Islet precursor cell (in vitro differentiated cells): ENCODE measurements at regions not wholly inside any gene's neighbourhood (a gene's known extent, or its start where the extent isn't known, plus 50 kb on each side); places are given as distances from the start of the nearest gene placed in this dataset.
"Not testable (repeated sequence)": the region's sequence is repeated elsewhere in the genome, so short reads cannot be mapped to it uniquely, and the experiment has no call there.

Experiments used
- DNase-seq: peaks from one replicate; pipeline ENCODE4 v3.0.0-alpha.2; 2018

DNA sequence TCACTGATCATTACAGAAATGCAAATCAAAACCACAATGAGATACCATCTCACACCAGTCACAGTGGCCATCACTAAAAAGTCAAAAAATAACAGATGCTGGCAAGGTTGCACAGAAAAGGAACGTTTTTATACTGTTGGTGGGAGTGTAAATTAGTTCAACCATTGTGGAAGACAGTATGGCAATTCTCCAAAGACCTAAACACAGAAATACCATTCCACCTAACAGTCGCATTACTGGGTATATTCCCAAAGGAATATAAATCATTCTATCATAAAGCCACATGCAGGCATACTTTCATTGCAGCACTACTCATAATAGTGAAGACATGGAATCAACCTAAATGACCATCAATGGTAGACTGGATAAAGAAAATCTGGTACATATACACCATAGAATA, 83.2 kb upstream of the ARID5B start:
- not testable (repeated sequence) for DNase-seq

DNA sequence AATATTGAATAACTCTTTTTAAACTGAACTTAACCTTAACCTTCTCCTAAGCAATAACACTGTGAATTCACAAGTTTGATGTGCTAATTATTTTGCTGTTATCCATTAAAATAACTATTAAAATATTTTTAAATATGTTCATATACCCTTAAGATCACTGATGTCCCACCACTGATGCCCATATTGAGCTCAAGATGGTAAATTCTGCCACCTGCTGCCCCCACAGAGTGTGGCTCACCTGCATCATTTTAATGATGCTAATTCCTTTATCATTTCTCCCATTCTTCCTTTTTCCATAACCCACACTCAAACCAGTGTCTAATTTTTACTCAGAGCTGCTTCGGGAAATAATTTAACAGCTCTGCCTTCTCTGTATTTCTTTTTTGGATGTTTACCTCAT, 82.3 kb upstream of the ARID5B start:
- no peak for DNase-seq

DNA sequence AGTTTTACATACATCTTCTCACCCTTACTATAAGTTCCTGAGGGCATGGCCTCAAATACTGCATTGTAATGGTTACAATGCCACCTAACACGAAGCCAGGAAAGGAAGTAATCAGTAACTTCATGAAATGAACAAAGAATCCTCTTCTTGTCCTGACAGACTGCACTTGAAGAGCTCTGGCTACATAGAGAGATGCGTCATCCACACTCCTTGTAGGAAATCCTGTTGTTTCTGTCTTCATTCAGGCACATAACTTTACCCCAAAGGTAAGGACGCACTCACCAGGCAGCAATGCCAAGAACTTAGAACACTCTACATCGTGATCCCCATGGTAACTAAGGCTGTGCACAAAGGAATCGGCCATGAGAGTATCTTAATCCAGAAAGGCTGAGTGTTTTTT, 80.3 kb upstream of the ARID5B start:
- peak; percentile 87 for DNase-seq

DNA sequence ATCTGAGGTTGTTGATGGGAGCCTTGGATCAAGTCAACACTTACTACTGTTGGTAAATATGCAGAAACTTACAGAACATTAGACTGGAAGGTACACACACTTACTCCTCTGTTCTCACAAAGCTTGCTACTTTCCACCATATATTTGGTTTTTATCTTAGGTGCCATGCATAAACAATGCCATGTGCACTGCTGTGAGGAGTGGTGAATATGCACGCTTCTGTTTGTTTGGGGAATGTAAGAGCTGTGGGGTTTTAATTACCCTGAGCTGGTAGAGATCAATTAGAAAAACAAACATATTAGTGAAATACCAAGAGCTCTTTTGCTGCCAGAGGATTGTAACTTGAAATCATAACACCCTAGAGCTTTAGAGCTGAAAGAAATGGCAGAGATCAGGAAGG, 79.8 kb upstream of the ARID5B start:
- DNase-seq = no peak

DNA sequence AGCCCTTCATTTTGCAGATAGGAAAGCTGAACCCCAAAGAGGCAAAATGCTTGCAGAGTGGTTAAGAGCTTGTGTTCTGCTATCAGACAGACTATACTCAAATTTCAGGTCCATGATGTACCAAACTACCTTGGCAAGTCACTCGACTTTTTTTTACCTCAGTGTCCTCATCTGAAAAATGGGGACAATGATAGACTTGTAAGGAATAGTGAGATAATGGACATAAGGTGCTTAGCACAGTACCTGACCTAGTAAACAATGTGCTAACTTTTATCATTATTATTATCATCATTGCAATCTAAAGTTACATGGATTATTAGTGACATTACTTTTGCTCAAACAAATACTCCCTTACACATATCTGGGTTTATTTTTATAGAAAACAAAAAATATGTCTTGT, 79.4 kb upstream of the ARID5B start:
- DNase-seq = no peak

DNA sequence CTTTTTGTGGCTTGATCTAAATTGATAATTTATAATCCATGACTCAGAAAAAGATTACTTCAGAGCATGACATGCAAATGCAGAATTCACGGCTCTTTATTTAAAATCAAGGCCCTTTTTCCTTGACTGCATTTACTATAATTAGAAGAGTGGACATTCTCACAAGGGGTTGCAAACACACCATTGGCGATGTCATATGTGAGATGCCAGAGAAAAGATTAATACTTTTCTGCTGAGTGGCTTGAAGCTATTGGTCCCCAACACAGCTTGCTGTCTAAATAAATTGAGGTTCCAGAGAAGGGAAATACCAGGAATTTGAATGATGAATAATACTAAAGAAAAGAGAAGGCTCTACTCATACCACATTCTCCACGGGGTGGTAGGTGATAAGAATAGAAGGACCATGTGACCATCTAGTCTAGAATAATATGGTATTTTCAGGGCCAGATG, 78.7 kb upstream of the ARID5B start:
- DNase-seq = no peak

DNA sequence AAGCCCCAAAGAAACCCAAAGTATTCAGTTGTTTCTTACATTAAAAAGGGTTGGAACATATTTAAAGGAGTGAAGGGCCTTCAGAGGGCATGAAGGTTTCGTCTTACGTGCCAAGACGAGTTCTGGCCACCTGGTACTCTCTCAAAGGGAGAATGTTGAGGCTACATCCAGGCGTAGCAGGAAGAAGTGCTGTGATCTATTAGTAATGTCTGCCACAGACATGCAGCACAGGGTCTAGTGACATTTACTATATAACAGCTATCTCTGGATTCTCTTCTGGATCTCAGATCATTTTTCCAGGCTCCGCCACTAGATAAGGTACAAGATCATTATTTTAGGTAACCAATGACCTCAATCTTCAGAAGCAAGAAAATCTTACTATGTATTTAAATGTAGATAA, 76.5 kb upstream of the ARID5B start:
- DNase-seq = no peak

DNA sequence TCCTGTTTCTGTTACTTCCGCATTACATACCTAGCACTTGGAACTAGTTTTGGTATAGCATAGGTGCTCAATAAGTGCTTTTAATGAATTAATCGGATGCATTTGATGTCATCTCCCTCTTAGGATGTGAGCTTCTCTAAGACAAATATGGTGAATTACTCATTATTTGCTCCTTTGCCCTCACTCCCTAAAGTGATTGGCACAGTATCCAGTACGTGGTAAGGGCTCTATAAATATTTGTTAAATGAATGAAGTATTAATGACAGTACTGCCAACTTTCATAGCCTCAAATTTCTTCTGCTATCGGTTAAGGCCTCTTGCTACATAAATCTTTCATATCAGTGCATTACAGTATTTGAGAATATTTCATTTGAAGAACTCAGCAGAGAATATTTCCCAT, 75.9 kb upstream of the ARID5B start:
- DNase-seq = no peak

DNA sequence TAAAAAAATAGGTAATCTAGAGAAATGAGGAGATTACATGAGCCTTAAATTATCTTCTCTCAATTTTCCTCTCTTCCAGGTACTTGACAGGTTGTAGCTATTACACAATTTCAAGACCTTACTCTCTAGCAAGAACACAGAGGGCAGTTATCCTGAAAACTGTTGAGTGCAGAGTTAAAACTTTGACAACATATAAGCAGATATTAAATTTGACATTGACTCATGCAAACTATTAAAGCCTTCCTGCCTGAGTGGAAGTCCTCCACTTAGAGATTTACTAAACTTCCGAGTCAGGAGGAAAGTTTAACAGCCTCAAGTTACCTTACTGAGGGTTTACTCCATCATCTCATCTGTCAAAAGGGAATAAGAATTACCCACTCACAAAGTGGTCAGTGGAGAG, 73.5 kb upstream of the ARID5B start:
- no peak for DNase-seq

DNA sequence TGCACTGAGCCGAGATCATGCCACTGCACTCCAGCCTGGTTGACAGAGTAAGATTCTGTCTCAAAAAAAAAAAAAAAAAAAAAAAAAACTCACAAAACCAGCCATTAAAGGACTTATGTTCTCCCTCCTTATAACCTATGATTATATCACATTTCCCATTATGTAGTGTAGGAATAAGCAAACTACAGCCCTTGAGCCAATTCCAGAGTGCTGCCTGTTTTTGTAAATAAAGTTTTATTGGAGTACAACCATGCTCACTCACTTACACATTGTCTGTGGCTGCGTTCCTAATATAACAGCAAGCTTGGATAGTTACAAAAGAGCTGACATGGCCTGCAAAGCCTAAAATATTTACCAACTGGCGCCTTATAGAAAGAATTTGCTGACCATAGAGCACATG, 72.7 kb upstream of the ARID5B start:
- DNase-seq = no peak

DNA sequence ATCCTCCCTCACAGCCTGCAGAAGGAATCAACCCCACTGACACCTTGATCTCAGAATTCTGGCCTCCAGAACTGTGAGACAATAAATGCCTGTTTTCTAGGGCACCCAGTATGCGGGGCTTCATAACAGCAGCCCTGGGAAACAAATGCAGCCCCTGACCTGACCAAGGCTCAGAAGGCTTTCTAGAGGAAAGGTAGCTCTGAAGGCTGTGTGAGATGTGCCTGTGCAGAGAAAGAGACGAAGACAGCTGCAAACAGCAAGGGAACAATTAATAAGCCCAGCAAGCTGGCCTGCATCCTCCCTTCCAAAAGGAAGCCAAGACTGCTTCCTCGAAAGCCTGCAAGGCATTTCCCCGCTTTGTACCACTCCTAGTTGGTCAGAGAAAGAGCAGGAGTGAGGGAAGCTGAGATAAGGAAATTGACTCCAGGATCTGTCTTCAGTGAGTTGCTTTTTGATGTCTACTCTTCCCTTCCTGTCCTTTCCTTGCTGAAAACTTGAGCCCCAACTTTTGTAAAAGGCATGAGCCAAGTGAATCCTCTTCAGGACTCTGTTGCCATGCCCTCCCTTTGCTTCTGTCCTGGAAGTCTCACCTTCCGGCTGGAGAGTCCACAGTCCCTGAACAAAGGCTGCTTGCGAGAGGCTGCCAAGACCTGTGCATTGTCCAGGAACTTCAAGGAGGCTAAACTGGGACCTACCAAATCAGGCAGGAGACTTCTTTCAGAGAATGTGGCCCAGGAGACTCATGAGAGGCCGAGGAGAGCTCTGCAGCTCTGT, 71.2 kb upstream of the ARID5B start:
- no peak for DNase-seq

DNA sequence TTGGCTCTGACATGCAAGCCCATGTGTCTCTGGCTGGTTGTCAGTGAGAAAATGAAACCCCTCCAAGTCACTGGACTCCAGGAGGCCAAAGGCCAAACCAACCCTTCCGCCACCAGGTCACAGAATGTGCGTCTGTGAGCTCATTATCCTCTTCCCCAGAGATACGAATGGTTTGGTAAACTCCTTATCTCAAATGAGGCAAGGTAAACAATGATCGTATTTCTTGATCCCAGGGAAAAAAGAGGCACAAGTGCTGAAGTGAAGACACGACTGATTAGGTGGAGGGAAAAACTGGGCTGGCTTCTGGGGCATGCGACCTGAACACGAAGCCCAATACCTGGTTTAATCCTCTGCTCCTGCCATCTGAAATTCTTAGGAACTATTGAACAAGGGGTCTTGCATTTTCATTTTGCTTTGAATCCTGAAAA, 70.6 kb upstream of the ARID5B start:
- no peak for DNase-seq

DNA sequence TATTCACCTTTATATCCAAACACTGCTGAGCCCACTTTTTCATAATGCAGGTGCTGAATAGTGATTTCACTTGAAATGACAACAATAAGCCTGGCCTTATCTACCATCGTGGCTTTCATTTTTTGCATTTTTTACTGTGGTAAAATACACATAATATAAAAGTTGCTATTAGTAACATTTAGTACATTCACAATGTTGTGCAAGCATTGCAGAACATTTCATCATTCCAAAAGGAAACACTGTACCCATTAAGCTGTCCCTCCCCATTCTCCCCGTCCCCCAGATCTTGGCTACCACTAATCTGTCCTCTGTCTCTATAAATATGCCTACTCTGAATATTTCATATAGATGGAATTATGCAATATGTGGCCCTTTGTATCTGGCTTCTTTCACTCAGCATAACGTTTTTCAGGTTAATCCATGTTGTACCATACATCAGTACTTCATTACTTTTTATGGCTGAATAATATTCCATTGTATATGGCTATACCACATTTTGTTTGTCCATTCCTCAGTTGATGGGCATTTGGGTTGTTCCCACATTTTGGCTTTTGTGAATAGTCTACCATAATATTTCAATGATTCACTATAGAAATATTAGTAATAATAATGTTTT, 68.5 kb upstream of the ARID5B start:
- DNase-seq = no peak

DNA sequence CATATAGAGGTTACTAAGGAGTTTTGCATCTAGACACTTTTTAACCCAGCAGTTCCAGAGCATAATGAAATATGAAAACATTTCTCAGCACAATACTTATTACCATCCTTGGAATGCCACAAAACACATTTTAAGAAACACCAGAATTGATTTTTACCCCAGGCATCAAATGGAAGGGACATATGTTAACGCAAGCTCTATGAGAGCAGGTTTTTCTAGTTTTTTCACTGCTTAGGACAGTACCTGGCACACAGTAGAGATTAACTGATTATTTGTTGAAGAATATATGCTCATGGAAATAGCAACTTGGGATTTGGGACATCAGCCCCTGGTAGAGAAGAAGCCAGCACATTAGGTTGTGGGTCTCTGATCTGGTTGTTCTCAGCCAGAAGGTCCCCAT, 67.0 kb upstream of the ARID5B start:
- no peak for DNase-seq

DNA sequence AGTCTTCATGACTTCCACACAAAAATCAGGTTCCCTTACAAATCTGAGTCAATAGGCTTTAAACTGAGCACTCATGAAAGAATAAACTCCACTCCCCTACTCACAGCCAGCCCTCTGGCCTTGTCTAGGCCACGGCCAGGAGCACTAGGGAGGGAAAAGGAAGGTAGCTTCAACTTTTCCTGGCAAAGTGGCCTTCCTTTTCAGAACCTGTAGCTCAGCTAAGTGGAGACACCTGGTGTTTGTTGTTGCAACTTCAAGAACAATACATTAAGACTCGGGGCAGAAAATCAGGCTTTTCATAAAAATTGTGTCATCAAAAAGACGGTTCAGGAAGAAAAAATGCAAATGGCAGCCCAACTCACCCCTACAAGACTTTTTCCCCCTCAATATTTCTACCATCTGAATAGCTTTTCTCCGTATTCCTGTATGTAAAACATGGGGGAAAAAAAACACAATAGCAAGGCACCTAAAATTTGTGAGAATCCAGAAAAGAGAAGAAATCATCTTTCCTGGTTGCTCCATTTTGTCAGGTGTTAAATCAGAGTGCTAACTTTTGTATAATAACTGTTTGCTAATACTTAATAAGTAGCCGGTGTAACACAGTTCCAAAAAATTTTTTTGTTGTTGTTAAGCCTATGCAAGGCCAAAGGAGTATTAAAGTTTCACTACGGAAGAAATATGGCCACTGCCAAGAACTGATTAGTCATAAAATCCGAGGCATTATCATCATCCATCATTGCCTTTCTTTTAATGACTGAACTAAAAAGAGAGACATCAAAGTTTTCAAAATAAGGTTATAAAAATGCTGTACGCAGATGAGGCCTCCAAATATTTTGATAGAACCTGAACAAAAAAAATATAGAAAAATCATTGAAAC, 66.2 kb upstream of the ARID5B start:
- DNase-seq = no peak

DNA sequence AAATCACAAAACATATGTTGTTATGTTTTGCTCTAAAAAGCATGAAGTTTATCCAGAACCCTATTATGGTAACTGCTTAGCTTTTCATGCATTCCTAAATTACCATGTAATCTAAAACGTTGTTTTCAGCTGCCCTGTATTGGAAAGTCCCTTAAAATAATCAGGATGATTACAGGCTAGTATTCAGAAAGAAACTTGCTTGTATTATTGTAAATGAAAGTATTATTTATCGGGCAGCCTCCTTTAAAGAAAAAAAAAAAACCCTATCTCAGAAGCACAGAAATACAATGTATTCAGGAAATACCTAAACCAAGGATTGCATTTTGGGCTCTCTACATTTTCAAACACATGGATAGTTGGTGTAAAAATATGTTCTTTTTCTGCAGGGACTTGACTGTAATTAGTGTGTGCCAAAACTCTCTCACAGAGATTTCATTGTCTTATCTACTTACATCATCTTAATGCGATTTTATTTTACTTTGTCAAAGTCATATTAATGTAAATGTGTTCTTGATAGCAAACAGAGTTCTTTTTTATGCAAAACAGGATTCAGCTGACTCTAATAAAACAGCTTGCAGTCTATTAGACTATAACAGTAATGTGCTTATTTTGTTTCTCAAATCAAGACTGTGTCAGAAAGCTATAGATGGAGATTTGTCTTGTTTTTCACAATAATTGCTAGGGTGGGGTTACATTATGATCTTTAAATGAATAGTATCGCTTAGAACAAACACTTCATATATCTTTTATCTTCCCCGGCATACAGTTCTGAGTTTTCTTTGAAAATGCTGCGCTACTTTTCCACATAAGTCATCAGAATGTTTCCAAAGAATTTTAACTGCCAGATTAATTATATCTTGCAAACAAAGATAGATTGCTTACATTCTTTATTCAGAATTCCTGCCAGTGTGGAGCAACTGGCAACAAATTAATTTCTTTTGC, 65.3 kb upstream of the ARID5B start:
- no peak for DNase-seq

DNA sequence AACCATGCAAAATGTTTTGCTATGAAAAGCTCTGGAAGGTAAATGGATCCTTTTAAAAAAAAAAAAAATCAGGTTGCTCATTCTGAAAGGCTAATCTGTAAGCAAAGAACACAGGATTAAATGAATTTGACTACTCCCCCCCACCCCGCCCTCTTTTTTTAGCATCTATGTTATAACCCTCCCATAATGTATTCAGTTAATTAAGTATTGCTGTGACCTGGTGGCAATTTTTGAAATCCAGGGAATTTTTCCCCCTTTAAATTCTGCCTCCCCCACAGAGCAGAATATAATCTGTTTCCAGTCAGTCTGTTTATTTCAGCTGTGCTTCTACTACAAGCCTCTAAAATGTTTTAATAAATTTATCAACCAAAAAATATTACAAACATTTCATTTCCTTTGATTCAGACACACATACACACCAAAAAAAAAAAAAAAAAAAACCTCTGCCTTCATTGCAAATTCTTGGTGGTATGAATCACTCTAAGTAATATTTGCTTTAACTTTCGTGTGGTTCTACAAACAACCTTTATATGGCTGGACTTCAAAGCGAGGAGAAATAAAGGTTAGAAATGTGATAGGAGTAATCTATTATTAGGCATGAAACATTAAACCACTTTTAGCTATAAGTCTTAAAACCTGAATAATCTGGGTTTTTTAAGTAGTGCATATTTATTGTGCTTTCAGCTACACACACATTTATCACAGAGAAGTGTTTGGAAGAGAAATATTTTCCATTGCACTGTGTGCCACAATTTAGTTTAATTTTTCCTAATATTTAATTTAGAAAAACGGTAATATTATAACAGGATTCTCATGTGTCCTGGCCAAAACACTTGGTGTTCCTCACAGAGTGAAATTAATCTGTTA, 64.4 kb upstream of the ARID5B start:
- no peak for DNase-seq

DNA sequence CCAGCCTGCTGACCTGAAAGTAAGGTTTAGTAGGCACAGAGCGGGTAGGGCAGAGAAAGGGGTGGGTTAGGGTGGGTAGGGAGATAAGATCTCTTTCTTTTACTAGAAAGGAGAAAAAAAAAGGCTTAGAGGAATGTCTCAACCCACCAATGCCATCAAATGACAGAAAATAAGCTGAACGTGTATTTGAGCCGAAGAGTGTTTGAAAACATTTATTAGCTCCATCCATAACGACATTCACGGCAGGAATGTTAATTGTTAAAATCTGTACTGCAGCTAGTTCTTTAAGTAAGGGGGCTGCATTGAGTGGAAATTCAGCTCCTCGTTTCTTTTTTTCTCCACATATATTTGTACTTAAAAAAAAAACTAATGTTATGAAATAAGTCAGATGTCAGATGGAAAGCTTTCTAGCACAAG, 63.7 kb upstream of the ARID5B start:
- DNase-seq = no peak

DNA sequence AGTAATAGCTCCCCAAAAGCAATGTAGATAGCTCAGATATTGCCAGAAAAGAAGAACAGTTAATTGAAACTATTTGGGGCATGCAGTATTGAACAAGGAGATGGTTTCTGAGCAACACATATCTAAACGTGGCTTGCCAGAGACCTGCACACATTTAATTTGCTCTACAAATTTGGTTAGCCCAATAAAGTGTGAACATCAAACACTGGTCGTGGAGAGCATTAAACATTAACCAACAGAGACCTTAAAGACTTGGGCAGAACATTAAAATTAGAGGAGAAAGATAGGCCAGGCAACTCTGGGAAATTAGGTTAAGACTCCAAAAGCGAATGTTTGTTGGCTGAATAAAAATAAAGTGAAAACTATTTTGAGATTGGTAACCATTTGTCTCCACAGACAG, 61.6 kb upstream of the ARID5B start:
- DNase-seq = no peak

DNA sequence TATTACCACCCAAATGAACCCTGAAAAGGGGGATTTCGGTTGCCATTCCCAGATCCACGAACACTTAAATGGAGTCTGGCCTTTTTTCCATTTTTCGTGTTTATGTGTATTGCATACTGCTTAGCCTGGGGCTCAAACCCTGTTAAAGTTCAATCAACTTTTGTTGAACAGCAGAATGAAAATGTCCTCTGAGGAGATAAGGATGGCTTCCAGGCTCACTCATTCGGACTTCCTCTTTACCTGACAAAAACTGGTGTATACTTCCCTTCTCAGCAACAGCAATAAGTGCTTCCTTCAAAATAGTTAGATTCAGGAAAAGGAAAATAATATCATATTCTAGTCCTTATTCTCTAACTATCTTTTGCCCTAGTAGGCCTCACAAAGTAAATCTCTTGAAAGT, 61.1 kb upstream of the ARID5B start:
- no peak for DNase-seq

DNA sequence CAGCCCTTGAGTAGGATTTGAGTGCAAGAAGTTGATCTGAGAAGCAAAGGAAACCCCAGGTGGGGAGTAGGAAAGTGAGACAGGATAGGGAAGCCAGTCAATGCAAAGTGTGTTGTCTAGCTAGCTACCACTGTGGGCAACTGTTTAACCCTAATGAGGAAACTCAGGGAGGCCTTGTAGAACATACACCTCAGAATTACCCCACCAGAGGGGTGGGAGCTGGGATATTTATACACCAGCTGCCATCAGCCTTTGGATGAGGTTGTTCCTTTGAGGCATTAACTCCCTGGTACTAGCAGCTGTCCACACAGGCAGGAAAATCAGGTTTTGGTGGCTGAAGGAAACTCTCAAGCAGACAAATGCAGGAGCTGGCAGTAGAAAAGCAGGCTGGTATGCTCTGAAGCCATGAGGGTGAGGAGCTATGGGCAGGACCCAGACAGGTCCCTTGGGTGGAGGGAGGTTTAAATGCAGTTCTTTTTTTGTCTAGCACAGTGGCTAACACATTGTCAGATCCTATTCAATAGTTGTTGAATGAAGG, 60.1 kb upstream of the ARID5B start:
- DNase-seq = peak; percentile 66
